GM21786 (cell line): ENCODE measurements at regions not wholly inside any gene's neighbourhood (a gene's known extent, or its start where the extent isn't known, plus 50 kb on each side); places are given as distances from the start of the nearest gene placed in this dataset.
"Not testable (repeated sequence)": the region's sequence is repeated elsewhere in the genome, so short reads cannot be mapped to it uniquely, and the experiment has no call there.

Experiments
- ATAC-seq: cut with Tn5 transposase; IDR thresholded peaks from one replicate; pipeline ENCODE4 v1.9.1; 2021; ENCODE audit not compliant: unreplicated experiment

DNA sequence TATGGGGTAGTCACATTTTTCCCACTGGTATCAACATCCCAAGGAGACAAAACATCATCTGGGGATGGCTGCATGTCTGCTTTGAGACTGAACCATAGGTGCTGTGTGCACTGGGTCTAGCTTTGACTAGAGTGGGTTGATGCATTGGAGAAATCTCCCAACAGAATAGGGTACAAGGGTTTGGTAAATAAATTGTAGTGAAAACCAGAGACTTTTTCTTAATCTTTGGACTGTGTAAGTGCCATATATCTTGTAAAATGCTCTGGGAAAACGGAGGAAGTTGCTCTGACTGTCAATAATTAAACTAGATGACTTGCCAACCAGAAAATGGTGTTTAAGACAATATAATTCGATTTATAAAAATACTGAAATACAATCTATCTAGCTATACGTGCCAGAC lies 1064.0 kb upstream of the SLIT2 start:
- no peak for ATAC-seq

DNA sequence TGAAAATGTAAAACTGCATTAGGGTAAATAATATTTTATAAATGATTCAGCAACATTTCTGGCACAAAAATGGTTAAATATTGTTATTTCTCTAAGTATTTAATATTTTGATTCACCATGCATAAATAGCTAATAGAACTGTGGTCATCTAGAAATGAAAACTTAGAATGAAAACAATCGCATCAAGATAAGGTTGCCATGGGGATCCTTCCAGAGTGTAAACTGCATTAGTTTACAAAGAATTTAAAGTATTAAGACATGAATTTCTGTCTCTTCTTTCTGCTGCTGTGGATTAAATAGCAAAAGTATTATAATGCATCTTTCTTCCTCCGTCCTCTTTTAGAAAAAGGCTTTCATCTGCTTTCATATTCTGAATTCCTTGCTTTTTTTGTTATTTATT lies 1064.6 kb upstream of the SLIT2 start:
- ATAC-seq = no peak

DNA sequence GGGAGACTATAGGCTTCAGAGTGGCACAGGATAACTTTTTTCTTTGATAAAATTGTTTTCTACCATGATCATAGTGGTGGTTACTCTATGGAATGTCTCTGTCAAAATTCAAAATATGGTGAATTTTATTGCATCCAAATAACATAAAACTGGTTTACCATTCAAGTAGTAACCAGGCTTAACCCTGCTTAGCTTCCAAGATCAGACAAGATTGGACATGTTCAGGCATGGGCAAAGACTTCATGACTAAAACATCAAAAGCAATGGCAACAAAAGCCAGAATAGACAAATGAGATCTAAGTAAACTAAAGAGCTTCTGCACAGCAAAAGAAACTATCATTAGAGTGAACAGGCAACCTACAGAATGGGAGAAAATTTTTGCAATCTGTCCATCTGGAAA lies 1070.1 kb upstream of the SLIT2 start:
- ATAC-seq = not testable (repeated sequence)

DNA sequence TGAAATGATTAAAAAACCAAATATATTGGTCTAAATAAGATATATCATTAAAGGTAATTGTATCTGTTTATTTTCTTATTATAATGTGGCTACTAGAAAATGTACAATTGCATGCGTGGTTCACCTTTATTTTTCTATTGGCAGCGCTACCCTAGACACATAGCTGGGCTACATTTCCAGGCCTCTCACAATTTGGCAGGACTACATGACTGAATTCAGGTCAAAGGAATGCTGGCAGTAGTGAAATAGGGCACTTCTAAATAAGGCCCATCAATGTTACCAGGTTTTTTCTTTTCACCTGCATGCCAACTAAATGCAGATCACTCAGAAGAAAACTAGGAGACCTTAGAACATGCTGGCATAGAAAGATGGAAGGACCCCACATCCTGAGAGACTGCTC lies 1072.9 kb upstream of the SLIT2 start:
- ATAC-seq = no peak

DNA sequence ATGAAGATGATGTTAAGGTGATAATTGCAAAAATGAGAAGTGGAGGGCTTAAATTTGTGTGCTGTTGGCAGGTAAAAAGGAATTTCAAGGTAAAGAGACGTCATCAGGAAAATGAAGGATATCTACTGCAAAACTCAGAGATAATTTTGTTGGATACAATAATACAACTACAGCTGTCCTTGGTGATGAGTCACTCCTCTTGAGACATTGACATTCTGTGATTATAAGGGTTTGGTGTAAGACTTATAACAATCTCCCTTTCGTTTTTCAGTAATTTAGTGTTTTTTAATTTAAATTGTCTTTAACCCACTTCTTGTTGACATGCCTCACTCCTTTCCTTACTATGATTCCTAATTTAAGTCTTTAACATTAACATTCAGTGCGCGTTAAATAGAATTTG lies 1074.1 kb upstream of the SLIT2 start:
- no peak for ATAC-seq

DNA sequence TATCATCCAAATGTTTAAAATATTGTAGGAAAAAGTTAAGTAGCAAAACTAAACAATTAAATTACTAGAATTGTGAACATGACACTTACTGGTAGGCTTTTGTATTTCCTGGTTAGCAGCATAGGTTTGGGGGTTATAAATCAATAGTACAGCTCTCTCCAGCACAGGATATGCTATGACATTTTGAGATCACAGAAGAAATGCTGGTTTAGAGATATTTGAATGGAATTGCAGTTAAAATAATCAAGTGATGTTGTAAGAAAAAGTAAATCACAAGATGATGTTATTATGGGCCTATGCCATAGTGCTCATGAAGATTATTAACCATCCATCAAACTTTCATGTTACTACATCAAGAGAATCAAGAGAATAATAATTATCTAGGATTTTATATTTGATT lies 1079.9 kb upstream of the SLIT2 start:
- no peak for ATAC-seq

DNA sequence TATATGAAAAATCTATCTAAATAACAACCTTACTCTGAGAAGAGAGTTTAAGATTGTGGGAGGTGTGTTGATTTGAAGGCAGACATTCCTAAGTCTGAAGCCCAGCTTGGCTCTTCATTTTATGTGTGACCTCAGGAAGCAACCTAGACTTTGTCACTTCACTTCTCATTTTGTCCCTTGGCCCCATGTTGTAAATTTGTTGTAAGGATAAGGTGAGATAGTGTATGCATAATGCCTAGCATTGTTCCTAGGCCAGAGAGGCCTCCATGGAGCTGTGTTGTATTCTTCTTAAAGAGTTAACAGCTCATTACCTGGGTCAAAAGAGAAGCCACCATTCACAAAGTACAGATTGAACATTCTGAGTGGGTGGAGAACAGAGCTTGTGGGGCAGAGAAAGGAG lies 1084.4 kb upstream of the SLIT2 start:
- no peak for ATAC-seq

DNA sequence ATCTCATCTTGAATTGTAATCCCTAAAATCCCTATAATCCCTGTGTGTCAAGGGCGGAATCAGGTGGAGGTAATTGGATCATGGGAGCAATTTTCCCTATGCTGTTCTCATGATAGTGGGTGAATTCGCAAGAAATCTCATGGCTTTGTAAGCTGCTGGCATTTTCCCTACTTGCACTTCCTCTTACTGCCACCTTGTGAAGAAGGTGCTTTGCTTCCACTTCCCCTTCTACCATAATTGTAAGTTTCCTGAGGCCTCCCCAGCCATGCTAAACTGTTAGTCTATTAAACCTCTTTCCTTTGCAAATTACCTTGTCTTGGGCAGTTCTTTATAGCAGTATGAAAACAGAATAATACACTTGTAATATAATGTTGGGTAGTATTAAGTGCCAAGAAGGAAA lies 1087.4 kb upstream of the SLIT2 start:
- ATAC-seq = no peak

DNA sequence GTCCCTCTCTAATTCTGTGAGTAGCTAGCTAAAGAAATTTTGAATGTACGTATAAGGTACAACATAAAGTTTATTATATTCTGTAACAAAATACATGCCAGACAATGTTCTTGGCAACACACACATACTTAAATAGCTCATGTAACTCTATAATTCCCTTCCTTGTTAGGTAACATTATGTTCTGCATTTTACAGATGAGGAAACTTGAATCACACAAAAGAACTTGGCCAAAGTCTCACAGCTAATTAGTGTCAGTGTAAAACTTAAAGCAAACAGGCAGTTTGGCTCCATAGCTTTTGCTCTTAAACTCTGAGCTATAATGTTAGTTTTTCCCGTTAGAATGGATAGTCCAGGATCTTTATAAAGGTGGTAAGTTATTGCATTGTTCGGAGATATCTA lies 1091.8 kb upstream of the SLIT2 start:
- no peak for ATAC-seq

DNA sequence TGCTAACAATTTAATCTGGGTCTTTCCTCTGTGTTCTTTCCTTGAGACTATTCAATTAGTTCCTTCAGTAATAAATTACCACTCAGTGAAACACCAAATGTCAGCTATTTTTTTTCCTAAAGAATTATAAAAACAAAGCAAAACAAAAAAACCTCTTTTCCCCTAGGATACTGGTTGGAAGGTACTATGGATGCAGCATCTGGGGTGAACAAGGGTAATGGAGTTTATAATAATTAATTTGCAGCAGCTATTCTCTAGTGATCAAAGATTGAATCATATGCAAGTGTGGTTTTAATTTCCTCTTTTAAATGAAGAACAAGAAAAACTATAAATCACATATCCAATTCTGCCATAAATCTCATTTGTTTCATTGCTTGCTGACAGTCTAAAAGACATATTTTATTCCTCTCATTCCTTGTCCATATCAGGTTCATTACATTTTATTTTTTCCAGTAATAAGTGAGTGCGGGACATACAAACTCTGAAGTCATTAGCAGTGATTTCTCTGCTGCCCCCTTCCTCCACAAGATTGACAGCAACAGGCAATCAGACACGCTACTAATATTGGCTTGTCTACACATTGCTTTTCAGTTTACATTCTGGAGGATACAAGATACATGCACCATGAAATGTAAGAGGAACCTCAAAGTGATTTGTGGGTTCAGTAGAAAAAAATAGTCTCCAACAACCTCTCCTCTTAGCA lies 1093.4 kb upstream of the SLIT2 start:
- no peak for ATAC-seq

DNA sequence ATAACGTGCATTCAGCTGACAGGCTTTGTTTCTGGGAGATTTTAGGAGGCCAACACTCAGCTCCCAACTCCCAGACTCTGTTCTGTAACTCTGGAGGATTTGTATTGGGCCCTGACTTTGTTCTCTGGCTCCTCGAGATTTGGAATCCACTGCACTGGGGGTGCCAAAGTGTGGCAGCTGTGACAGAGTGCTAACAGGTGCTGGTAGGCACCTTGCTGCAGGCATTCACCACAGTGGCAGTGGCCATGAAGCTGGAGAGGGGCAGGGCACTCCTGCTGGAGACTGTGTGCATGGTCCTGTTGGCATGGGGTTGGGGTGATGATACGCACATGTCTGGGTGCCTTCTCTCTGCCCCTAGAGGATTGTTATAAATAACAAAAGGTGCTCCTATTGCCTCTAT lies 1094.9 kb upstream of the SLIT2 start:
- ATAC-seq = no peak

DNA sequence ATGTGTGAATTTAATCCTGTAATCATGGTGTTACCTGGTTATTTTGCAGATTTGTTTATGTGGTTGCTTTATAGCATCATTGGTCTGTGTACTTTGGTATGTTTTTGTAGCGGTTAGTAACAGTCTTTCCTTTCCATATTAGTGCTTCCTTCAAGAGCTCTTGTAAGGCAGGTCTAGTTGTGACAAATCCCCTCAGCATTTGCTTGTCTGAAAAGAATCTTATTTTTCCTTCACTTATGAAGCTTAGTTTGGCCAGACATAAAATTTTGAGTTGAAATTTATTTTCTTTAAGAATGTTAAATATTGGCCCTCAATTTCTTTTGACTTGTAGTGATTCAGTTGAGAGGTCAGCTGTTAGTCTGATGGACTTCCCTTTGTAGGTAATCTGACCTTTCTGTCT lies 1096.1 kb upstream of the SLIT2 start:
- no peak for ATAC-seq

DNA sequence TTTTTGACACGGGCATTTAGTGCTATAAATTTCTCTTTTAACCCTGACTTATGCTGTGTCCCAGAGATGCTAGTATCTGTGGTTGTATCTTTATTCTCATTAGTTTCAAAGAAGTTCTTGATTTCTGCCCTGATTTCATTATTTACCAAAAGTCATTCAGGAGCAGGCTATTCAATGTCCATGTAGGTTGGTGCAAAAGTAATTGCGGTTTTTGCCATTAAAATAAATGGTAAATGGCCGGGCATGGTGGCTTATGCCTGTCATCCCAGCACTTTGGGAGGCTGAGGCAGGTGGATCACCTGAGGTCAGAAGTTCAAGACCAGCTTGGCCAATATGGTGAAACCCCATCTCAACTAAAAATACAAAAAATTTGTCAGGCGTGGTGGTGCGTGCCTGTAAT lies 1097.4 kb upstream of the SLIT2 start:
- ATAC-seq = not testable (repeated sequence)

DNA sequence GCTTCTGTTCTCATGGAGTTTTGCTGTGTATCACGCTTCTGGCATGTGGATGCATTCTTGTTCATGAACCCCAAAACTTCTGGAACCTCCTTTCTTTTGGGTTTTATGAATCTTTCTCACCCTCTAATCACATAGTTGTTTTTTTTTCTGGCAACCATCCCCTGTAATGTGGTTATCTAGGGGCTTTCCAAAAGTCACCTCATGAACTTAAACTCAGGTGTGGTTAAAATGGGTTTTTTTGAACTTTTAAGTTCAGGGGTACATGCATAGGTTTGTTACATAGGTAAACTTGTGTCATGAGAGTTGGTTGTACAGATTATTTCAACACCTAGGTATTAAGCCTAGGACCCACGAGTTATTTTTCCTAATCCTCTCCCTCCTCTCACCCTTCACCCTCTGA lies 1099.4 kb upstream of the SLIT2 start:
- ATAC-seq = no peak

DNA sequence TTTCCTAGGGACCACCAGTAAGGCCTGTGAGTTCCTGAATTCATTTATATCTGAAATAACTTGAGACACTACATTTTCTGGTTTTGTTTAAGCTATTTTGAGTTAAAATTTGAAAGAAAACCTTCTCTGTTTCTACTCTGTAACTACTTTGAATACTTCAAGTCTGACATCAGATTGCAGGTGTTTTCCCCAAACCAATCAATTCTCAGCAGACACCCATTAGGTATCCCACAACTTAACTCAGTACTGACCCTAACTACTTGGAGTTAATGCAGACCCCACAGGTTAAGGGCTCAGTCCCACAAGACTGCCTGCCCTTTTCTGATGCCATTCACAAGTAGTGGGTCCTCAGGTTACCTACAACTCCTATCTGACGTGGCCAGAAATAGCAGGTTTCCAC lies 1100.0 kb upstream of the SLIT2 start:
- ATAC-seq = no peak

DNA sequence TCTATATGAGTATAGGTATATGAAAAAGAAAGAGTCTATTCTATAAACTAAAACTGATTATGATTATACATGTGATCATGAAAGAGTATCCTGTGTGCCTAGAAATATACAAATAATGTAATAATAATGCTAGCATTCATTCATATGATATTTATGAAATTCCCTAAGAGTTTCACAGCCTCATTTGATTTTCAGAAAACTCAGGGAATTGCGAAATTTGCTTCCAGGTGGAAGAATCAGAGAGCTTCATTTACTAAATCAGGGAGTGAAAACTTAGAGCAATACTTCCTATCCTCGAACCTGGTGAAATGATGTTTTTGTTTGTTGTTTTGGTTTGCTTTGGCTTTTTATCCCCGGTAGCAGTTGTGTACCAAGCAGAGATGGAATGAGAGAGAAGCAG lies 1105.7 kb upstream of the SLIT2 start:
- no peak for ATAC-seq

DNA sequence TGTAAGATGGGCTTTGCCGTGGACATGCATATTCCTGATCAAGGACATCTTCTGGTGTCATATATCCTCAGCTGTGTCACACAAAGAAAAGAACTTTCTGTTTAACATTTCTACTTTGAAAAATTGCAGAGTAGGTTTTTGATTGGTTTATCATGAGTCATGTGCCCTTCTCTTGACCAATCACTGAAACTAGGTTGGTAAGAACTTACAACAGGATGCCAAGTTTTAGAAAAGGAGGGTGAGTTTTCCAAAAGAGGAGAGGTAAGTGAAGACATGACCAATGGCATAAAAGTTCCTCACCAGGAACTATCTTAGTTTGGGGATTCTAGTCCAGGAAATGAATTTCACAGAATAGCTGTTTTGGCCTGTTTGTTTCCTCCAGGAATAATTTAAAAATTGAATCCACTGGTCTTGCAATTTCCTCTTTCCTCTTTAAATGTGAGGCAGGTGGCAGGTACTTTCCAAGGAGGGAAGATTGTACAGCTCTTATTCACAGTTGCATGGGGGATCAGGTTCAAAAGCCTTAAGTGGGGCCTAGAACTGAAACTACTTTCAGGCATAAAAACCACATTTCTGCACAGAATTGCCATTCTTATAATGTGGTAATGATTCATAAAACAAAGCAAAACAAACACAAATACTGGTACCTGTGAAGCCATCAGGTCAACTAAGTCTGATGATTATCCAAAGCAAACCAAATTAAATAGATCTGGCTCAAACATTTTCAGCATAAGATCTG lies 1114.5 kb upstream of the LCORL start:
- ATAC-seq = peak; percentile 47

DNA sequence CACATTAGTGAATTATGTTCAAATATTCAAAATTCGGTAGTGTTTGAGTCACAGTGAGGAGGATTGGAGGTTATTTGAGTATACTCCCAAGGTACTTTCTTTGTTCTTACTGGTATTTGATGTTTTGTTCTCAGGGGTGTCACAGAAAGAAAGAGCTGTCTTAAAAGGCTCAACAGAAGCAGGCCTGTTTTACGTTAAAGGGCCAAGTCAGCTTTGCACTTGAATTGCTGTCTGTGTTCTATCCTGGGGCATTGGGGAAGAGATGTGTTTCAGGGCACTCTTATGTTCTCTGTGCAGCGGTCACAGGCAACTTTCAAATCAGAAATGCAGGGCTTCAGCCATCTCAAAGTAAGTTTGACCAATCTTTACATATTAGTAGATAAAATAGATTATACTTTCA lies 1113.1 kb upstream of the LCORL start:
- ATAC-seq = no peak

DNA sequence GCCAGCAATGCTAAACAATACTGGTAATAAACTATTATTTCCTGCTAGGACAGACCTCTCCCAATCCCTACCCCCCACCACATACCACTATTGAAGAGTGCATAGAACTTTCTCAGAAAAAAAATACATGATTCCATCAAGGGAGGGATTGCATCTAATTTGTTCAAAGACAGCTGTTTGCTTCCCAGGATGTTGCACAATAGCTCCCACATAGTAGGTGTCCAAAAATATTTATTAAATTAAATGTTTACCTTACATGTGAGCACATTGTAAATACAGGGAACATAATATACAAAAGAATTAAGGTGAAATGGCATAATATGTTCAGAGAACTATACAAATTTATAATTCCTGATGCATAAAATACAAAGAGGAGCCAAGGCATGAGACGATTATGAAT lies 1111.8 kb upstream of the LCORL start:
- no peak for ATAC-seq

DNA sequence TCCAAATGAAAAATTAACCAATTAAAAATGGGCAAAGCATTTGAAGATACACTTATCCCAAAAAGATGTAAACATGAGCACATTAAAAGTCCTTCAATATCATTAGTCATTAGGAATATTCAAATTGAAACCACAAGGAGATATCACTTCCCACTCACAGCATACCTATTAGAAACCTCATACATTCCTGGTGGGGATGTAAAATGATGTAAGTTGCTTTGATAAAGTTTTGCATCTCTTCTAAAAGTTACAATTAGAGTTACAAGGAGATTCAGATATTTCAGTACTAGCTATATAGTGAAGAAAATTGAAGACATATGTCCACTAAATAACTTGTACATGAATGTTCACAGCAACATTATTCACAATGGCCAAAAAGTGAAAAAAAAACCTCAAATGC lies 1109.3 kb upstream of the LCORL start:
- ATAC-seq = no peak

DNA sequence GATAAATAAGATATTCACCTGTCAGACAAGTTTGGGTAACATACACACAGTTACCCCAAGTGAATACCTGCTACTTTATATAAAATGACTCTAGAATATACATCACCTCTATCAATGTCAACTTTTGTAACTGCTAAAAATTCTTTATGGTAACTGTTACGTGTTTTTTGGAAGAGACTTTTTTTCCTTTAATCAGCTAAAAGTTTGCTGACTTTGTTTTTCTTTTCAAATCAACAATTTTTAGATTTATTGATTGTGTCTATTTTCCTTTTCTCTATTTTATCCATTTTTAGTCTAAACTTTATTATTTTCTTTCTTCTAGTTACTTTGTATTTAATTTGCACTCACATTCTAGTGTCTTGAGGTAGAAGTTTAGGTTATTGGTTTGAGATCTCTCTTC lies 1106.6 kb upstream of the LCORL start:
- no peak for ATAC-seq

DNA sequence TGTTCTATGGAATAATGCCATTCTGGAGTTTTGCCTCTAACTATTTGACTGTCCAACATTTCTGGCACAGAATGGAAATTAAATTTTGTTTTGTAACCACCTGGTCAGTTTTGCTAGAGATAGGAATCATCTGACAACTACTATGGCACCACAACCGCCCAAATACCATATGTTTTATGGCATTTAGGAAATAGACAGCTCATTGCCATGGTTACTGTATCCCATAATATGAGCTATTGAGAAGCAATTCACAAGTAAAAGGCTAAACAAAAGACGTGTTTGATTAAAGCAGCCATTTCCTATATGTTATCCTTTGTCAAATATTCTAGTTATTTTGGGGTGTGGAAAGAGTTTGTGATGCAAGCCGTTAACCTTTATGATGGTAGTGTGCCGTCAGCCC lies 1105.3 kb upstream of the LCORL start:
- no peak for ATAC-seq

DNA sequence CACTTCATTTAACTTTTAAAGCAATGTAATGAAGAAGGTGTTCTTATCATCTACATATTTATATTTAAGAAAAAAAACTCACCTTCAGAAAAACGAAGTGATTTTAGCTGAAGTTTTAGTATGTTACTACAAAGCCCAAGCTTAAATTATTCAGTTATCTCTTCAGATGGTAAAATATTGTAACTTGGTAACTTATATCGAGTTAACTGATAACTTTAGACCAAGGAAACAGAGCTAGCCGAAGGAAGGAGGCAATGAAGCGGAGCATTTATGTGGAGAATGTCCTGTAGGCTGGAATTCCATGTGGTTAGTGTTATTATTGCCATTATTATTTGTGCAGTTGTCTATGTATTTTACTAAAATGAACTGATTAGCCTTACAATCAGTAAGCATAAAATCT lies 1102.1 kb upstream of the LCORL start:
- ATAC-seq = no peak
